GM06990 (cell line): ENCODE measurements at regions not wholly inside any gene's neighbourhood (a gene's known extent, or its start where the extent isn't known, plus 50 kb on each side); places are given as distances from the start of the nearest gene placed in this dataset.

Experiments
- DNase-seq: peaks from one replicate; pipeline ENCODE4 v3.0.0-alpha.2; 2011; ENCODE audit not compliant: insufficient read length; ENCODE audit errors: extremely low read depth
- H3K27me3 ChIP-seq: replicated peaks from 2 replicates; pipeline ENCODE4 v1.6.0; 2011; ENCODE audit warnings: low read length; ENCODE audit not compliant: control insufficient read depth, insufficient read depth
- H3K36me3 ChIP-seq: 2 replicates; pipeline ENCODE4 v1.5.1; 2011; ENCODE audit warnings: low read length; ENCODE audit not compliant: control insufficient read depth, insufficient read depth
- H3K4me3 ChIP-seq: replicated peaks from 2 replicates; pipeline ENCODE4 v1.5.1; 2011; ENCODE audit warnings: low read depth, mild to moderate bottlenecking, control low read depth, low read length
- TF ChIP-seq, protein P1 (sequence below): IDR thresholded peaks from 2 replicates; pipeline ENCODE4 v1.5.1; 2011; ENCODE audit warnings: low read length, control low read depth, mild to moderate bottlenecking, inconsistent platforms; ENCODE audit not compliant: insufficient read depth, poor library complexity, severe bottlenecking

DNA sequence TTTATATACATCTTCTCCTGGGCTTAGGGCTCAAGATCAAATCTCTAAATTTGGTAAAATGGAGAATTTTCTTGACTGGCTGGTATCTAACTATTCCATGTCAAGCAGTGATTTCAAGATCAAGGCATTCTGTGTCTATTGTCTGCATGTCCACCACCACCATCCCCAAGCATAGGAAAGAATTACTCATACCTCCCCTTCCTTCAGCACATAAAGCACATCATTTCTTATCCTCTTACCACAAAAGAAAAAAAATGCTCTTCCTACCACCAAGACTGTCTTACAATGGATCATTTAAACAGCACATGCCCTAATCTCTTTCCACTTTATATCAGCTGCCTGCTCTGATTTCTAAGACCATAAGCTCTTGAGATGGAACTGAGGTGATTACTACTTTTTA lies 470.5 kb upstream of the THBS1 start:
- Histone ChIP-seq H3K36me3 (no peaks in the 10 kb centered on the region), H3K27me3 (no peaks in the 10 kb centered on the region; the same call in 1 of the 2 replicates), H3K4me3 (no peak overlapping the region)
- TF ChIP-seq, protein P1, sequence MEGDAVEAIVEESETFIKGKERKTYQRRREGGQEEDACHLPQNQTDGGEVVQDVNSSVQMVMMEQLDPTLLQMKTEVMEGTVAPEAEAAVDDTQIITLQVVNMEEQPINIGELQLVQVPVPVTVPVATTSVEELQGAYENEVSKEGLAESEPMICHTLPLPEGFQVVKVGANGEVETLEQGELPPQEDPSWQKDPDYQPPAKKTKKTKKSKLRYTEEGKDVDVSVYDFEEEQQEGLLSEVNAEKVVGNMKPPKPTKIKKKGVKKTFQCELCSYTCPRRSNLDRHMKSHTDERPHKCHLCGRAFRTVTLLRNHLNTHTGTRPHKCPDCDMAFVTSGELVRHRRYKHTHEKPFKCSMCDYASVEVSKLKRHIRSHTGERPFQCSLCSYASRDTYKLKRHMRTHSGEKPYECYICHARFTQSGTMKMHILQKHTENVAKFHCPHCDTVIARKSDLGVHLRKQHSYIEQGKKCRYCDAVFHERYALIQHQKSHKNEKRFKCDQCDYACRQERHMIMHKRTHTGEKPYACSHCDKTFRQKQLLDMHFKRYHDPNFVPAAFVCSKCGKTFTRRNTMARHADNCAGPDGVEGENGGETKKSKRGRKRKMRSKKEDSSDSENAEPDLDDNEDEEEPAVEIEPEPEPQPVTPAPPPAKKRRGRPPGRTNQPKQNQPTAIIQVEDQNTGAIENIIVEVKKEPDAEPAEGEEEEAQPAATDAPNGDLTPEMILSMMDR: no peak
- no peak for DNase-seq

DNA sequence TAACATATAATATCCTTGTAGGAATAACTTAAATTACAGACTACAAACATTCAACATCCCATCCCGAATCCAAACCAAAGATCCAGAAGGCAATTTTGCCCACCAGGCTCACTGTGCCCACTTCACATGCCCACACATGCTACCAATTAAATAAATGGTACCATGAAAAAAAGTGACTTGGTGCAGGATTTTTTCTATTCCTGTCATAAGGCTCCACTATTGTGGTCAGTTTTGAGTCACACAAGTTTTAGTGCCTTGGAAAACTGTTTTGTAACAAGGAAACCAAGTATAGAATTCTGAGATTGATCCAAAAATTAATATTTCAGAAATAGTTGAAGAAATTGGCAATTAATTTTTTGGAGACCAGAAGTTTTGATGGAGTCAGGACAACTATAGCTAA lies 470.1 kb upstream of the THBS1 start:
- H3K27me3 ChIP-seq: no peaks in the 10 kb centered on the region; the same call in 1 of the 2 replicates
- TF ChIP-seq, protein P1: no peak
- H3K4me3 ChIP-seq: no peak overlapping the region
- H3K36me3 ChIP-seq: no peaks in the 10 kb centered on the region
- DNase-seq: no peak

DNA sequence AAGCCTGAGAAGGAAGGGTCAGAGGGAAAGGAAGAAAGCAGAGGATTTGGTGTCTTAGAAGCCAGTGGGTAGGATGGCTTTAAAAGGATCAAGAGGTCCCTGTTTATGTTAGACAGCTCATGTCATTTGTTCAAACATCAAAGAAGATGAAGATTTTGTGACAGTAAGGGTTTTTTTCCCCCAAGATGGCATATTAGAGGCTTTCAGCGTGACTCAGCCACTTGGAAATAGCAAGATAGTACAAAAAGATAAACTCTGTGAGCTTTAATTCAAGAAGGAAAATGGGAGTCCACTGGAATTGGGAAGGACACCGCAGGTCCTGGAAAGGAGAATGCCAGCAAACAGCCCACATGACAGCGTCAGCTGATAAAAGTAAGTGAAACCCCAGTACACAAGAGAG lies 467.1 kb upstream of the THBS1 start:
- Histone ChIP-seq H3K36me3 (no peaks in the 10 kb centered on the region), H3K4me3 (no peak overlapping the region), H3K27me3 (no peaks in the 10 kb centered on the region; the same call in 1 of the 2 replicates)
- no peak for DNase-seq
- TF ChIP-seq, protein P1: no peak

DNA sequence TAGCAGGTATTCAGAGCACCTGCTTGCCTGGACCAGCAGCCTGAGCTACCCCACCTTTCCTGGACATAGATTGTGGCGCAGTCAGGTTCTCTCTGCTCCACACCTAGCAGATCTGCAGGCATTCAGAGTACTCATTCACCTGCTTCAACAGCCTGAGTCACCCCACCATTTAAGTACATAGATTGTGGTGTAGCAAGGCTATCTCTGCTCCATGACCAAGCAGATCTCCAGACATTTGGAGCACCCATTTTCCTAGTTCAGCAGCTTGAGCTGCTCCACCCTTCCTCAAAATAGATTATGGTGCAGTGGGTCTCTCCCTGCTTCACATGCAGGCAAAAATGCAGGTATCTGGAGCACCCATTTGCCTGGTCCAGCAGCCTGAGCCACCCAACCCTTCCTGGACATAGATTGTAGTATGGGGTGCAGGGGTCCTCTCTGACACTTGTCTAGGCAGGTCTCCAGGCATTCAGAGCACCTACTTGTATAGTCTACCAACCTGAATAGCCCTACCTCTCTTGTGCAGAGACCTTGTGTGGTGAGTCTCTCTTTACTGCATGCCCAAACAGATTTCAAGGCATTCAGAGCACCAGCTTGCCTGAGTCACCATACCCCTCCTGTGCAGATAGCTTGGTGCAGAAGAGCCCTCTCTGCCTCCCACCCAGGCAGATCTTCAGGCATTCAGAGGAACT lies 466.0 kb upstream of the THBS1 start:
- Histone ChIP-seq H3K36me3 (no peaks in the 10 kb centered on the region), H3K4me3 (no peak overlapping the region), H3K27me3 (no peaks in the 10 kb centered on the region; the same call in 1 of the 2 replicates)
- no peak for DNase-seq
- TF ChIP-seq, protein P1: no peak

DNA sequence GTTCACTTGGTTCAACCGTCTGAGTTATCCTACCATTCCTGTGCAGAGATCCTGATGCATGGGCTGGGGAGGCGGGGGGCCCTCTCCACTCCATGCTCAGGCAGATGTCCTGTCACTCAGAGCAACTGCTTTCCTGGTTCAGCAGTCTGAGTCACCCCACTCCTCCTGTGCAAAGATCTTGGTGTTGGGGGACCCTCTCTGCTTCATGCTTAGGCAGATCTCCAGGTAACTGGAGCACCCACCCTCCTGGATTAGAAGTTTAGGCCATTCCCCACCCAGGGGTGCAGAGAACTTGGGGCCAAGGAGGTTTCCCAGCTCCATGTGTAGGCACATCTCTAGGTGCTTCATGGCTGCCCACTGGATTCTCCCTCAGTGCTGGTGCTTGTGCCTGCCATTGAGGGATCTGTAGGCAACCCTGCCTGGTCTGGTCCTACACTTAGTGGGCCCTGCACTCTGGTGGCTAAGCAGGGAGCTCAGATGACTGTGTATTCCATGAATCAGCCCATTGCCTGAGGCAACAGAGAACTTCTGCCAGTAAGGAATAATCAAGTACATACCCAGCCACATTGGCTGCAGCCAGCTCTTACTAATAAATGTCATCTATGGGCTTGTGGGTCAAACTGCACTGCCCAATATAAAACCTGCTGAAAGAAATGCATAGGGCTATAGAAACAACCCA lies 465.4 kb upstream of the THBS1 start:
- DNase-seq: no peak

More for the DNA sequence above, 465.4 kb upstream of the THBS1 start:
- no peak overlapping the region for H3K4me3 ChIP-seq
- TF ChIP-seq, protein P1: no peak
- H3K27me3 ChIP-seq: no peaks in the 10 kb centered on the region; the same call in 1 of the 2 replicates
- H3K36me3 ChIP-seq: no peaks in the 10 kb centered on the region
